Spleen (tissue), 7 donors: ENCODE measurements at regions not wholly inside any gene's neighbourhood (a gene's known extent, or its start where the extent isn't known, plus 50 kb on each side); places are given as distances from the start of the nearest gene placed in this dataset.

Source experiments
- CTCF ChIP-seq, 11 experiments: fragments of 200-600 bp in 7 of 11; fragments of 450-650 bp in 4 of 11; sonication (generic) in 4 of 11; IDR thresholded peaks in 8 of 11; conservative IDR thresholded peaks in 3 of 11; 1 replicate in 7 of 11; 2 replicates in 4 of 11; pipeline versions ENCODE4 v1.4.0 to v1.8.0; 2016 to 2021; ENCODE audit warnings: antibody characterized with exemption in 11 of 11, inconsistent platforms in 4 of 11, mild to moderate bottlenecking in 1 of 11
- POLR2A ChIP-seq, 3 donors: fragments of 450-650 bp; IDR thresholded peaks; one replicate each; pipeline ENCODE4 v1.5.1; 2017; ENCODE audit warnings: antibody characterized with exemption in 3 of 3, mild to moderate bottlenecking in 1 of 3
- POLR2AphosphoS5 ChIP-seq, 3 donors: sonication (generic); formaldehyde crosslinking; IDR thresholded peaks; one replicate each; pipeline ENCODE4 v1.5.1; 2017; ENCODE audit warnings: antibody characterized with exemption in 3 of 3
- donor health status: DM: no; HTN: no; CAD: no; lungs with moderate emphysema.
- donor health status: DM: no; HTN: no; CAD: no.
- donor health status: DM: no; HTN: no; CAD: no.

GRCh38 chr4:112881842-112882241 lies 167.6 kb upstream of the ANK2 start:
- TF ChIP-seq CTCF (IDR thresholded peaks at IDR 0.05 in 8 of 11, conservative IDR thresholded peaks at IDR 0.05 in 3 of 11) (no peak), POLR2A (IDR thresholded peaks at IDR 0.05) (no peak), POLR2AphosphoS5 (IDR thresholded peaks at IDR 0.05) (no peak)
